ENCODE measurements at regions not wholly inside any gene's neighbourhood (a gene's known extent, or its start where the extent isn't known, plus 50 kb on each side); places are given as distances from the start of the nearest gene placed in this dataset.

DNA sequence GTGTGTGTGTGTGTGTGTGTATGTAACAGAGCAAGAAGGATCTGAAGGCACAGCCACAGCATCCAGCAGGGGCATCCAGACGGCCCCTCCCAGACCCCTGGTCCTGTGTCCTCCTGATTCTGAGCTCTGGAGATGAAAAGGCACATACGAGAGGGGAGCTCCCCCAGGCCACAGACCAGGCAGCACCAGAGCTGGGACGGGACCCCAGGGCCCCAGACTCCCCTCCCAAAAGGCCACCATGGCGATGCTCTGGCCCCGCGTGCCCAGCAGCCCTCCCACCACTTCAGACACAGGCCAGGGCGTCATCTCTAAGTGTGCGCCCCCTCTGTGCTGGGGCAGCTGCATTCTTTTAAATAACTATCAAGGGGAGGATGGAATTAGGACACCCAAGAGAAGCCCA, 245.8 kb downstream of the MATN1 start:
- Histone ChIP-seq H3K27me3 (replicated peaks; ENCODE audit: control insufficient read depth, insufficient read depth, low read length, poor library complexity, severe bottlenecking) (no peaks in the 10 kb centered on the region), H3K9me3 (ENCODE audit: control insufficient read depth, low read length) (peaks cover 9% of the 10 kb centered on the region), H3K27ac (ENCODE audit: insufficient read depth, low read length, poor library complexity, severe bottlenecking) (no peak overlapping the region), H3K4me1 (ENCODE audit: control insufficient read depth, insufficient read depth, low read length, poor library complexity, severe bottlenecking) (no peaks in the 10 kb centered on the region), H3K36me3 (ENCODE audit: control insufficient read depth, insufficient read depth, low read length) (no peaks in the 10 kb centered on the region), H3K4me3 (ENCODE audit: insufficient read depth, low read depth, low read length, poor library complexity, severe bottlenecking) (no peak overlapping the region)
- no peak for DNase-seq

DNA sequence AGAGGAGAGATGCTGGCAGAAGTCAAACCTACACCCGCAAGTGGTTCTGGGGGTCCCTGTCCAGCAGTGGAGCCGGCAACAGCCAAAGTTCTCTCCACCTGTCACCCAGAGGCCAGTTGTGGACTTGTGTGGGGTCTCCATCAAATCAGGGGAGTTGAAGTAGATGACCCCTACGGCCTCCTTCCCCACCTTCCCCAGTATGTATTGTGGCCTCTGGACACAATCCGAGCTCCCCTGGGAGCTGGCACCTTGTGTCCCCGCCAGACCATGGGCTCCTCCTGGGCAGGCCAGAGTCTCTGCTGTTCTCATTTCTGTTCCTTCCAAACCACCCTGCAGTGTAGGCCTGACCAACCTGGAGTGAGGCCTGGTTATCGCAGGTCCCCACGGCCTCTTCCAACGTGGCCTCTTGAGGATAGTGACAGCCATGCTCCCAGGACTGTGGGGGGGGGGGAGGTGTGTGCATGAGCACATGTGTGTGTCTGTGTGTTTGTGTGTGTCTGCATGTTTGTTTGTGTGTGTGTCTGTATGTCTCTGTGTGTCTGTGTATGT, 246.4 kb downstream of the MATN1 start:
- Histone ChIP-seq H3K36me3 (ENCODE audit: control insufficient read depth, insufficient read depth, low read length) (no peaks in the 10 kb centered on the region), H3K4me3 (ENCODE audit: insufficient read depth, low read depth, low read length, poor library complexity, severe bottlenecking) (no peak overlapping the region), H3K27ac (ENCODE audit: insufficient read depth, low read length, poor library complexity, severe bottlenecking) (no peak overlapping the region)

DNA sequence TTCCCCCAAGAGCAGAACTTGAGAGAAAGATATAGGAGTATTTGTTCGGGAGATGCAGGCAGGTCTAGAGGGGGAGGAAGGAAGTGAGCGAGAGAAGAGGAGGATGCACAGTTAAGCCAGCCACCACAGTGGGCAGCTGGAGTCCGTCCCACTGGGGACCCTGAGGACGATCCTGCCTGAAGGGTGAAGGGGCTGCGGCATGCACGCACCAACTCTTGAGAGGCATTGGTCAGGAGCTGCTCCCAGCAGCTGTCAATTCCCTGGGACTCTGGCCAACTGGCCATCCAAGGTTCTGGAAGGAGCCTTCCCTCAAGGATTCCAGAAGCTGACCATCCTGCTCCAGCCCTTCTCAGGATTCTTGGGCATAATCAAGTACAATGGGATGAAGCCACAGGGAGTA, 246.9 kb downstream of the MATN1 start:
- no peaks in the 10 kb centered on the region for H3K27me3 ChIP-seq (replicated peaks; ENCODE audit: control insufficient read depth, insufficient read depth, low read length, poor library complexity, severe bottlenecking)
- no peak overlapping the region for H3K27ac ChIP-seq (ENCODE audit: insufficient read depth, low read length, poor library complexity, severe bottlenecking)
- no peak for DNase-seq
- no peaks in the 10 kb centered on the region for H3K4me1 ChIP-seq (ENCODE audit: control insufficient read depth, insufficient read depth, low read length, poor library complexity, severe bottlenecking)
- H3K9me3 ChIP-seq (ENCODE audit: control insufficient read depth, low read length) = peaks cover 2% of the 10 kb centered on the region
- H3K4me3 ChIP-seq (ENCODE audit: insufficient read depth, low read depth, low read length, poor library complexity, severe bottlenecking) = no peak overlapping the region
- H3K36me3 ChIP-seq (ENCODE audit: control insufficient read depth, insufficient read depth, low read length) = no peaks in the 10 kb centered on the region

More for the DNA sequence above, 246.4 kb downstream of the MATN1 start:
- no peak for DNase-seq
- Histone ChIP-seq H3K27me3 (replicated peaks; ENCODE audit: control insufficient read depth, insufficient read depth, low read length, poor library complexity, severe bottlenecking) (no peaks in the 10 kb centered on the region), H3K9me3 (ENCODE audit: control insufficient read depth, low read length) (peaks cover 3% of the 10 kb centered on the region), H3K4me1 (ENCODE audit: control insufficient read depth, insufficient read depth, low read length, poor library complexity, severe bottlenecking) (no peaks in the 10 kb centered on the region)

DNA sequence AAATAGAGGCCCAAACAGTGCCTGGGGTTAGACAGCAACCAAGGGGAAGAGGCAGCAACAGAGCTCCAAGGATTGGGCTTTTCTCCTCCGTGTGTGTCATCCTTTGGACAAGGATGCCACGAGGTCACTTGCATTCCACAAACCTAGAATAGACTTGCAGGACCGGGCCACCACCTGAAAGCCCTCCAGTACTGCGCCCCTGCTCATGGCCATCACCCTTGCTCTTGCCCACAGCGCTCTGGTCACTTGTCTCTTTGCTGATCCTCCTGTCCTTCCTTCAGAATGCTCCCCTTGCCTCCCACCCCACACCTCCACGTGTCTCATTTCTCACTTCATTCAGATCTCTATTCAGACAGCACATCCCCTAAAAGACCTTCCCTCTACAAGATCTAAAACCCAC, 247.4 kb downstream of the MATN1 start:
- no peak for DNase-seq
- Histone ChIP-seq H3K36me3 (ENCODE audit: control insufficient read depth, insufficient read depth, low read length) (no peaks in the 10 kb centered on the region), H3K27ac (ENCODE audit: insufficient read depth, low read length, poor library complexity, severe bottlenecking) (no peak overlapping the region), H3K27me3 (replicated peaks; ENCODE audit: control insufficient read depth, insufficient read depth, low read length, poor library complexity, severe bottlenecking) (no peaks in the 10 kb centered on the region), H3K9me3 (ENCODE audit: control insufficient read depth, low read length) (no peaks in the 10 kb centered on the region), H3K4me3 (ENCODE audit: insufficient read depth, low read depth, low read length, poor library complexity, severe bottlenecking) (no peak overlapping the region), H3K4me1 (ENCODE audit: control insufficient read depth, insufficient read depth, low read length, poor library complexity, severe bottlenecking) (no peaks in the 10 kb centered on the region)

DNA sequence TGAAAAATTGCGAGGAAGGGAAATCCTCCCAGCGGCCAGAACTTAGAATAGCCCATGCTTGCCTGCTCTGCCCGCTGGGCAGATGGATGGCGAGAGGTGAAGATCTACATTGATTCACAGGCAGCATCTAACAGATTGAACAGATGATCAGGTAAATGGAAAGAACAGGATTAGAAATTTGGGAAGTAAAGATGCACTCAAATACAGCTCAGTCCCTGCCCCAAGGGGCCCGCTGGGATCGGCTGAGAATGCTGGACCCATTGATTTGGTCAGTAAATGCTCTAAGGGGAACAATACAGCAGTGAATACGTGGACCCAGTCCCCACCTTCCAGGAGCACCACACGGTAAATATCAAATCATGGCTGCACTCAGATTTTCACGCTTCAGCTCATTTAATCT, 248.2 kb downstream of the MATN1 start:
- Histone ChIP-seq H3K4me1 (ENCODE audit: control insufficient read depth, insufficient read depth, low read length, poor library complexity, severe bottlenecking) (no peaks in the 10 kb centered on the region), H3K27me3 (replicated peaks; ENCODE audit: control insufficient read depth, insufficient read depth, low read length, poor library complexity, severe bottlenecking) (no peaks in the 10 kb centered on the region), H3K36me3 (ENCODE audit: control insufficient read depth, insufficient read depth, low read length) (no peaks in the 10 kb centered on the region), H3K9me3 (ENCODE audit: control insufficient read depth, low read length) (no peaks in the 10 kb centered on the region), H3K4me3 (ENCODE audit: insufficient read depth, low read depth, low read length, poor library complexity, severe bottlenecking) (no peak overlapping the region), H3K27ac (ENCODE audit: insufficient read depth, low read length, poor library complexity, severe bottlenecking) (no peak overlapping the region)
- no peak for DNase-seq

DNA sequence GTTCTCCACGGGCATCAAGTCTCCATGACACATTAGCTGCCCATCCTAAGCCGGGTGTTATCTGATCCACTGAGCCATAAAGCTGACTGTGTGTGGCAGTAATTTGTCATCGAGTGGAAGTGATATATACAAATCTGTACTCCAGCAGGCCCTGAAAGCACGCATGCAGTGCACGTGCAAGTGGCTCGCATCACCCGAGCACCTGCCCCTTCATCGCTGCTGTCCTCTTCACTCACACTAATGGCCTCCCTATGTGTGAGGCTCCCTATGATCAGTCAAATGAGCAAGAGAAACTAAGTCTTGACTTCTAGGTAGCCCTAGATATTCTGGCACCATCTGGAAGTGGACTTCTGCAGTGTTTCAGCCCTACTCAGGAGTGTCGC, 248.6 kb downstream of the MATN1 start:
- Histone ChIP-seq H3K9me3 (ENCODE audit: control insufficient read depth, low read length) (no peaks in the 10 kb centered on the region), H3K4me1 (ENCODE audit: control insufficient read depth, insufficient read depth, low read length, poor library complexity, severe bottlenecking) (no peaks in the 10 kb centered on the region), H3K36me3 (ENCODE audit: control insufficient read depth, insufficient read depth, low read length) (no peaks in the 10 kb centered on the region), H3K27me3 (replicated peaks; ENCODE audit: control insufficient read depth, insufficient read depth, low read length, poor library complexity, severe bottlenecking) (no peaks in the 10 kb centered on the region), H3K4me3 (ENCODE audit: insufficient read depth, low read depth, low read length, poor library complexity, severe bottlenecking) (no peak overlapping the region), H3K27ac (ENCODE audit: insufficient read depth, low read length, poor library complexity, severe bottlenecking) (no peak overlapping the region)
- no peak for DNase-seq

DNA sequence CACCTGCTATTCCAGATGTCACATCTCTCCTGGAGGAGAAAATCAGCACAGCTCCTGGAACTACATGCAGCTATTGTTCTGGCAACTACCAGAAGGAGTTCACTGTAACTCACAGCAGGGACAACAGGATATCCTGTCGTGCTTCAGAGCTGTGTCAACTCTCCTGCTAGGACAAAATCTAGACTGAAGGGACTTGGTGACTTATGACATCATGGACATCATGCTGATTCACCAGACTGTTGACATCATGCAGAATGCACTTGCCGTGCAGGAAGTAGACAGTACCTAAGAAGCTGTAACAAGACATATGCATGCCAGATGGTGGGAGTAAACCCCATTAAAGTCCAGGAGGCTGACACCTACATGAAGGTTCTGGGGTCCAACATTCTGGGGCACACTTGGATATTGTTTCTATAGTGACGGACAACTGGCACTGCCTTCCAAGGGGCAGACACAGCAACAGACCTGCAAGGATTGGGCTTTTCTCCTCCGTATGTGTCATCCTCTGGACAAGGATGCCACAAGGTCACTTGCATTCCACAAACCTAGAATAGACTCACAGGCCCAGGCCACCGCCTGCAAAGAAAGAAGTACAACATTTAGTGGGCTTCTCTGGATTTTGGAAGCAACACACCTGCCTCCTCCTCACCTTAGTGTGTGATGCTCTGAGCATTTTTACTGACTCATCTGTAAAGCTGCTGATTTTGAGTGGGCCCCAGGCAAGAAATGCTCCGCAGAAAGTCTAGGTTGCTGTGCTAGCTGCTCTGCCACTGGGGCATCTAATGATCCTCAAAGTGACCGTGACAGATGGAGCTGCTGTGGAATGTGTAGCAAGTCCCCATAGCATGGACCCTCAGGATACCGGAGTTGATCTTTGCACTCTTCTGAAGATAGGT, 249.2 kb downstream of the MATN1 start:
- H3K9me3 ChIP-seq (ENCODE audit: control insufficient read depth, low read length) = no peaks in the 10 kb centered on the region
- no peaks in the 10 kb centered on the region for H3K27me3 ChIP-seq (replicated peaks; ENCODE audit: control insufficient read depth, insufficient read depth, low read length, poor library complexity, severe bottlenecking)
- no peaks in the 10 kb centered on the region for H3K36me3 ChIP-seq (ENCODE audit: control insufficient read depth, insufficient read depth, low read length)
- no peak overlapping the region for H3K4me3 ChIP-seq (ENCODE audit: insufficient read depth, low read depth, low read length, poor library complexity, severe bottlenecking)
- no peaks in the 10 kb centered on the region for H3K4me1 ChIP-seq (ENCODE audit: control insufficient read depth, insufficient read depth, low read length, poor library complexity, severe bottlenecking)
- DNase-seq = no peak
- no peak overlapping the region for H3K27ac ChIP-seq (ENCODE audit: insufficient read depth, low read length, poor library complexity, severe bottlenecking)

DNA sequence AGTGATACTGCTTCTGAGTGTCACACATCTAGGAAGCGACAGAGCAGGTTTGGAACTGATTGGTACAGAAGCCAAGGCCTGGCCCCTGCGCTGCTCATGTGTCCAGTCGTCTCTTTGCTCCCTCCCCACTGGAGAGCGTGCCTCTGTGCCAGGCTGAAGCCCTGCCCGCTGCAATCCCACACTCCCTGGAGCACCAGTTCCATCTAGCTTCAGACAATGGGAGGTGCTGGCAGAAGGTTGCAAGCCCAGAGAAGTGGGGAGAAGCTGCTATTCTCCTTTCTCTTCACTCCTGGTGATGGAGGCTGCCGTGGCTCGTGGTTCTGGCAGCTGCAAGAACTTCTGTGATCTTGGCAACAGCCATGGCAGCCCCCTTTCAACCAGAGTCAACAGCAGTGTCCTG, 250.9 kb downstream of the MATN1 start:
- H3K9me3 ChIP-seq (ENCODE audit: control insufficient read depth, low read length) = no peaks in the 10 kb centered on the region
- H3K27me3 ChIP-seq (replicated peaks; ENCODE audit: control insufficient read depth, insufficient read depth, low read length, poor library complexity, severe bottlenecking) = no peaks in the 10 kb centered on the region
- no peaks in the 10 kb centered on the region for H3K36me3 ChIP-seq (ENCODE audit: control insufficient read depth, insufficient read depth, low read length)
- H3K27ac ChIP-seq (ENCODE audit: insufficient read depth, low read length, poor library complexity, severe bottlenecking) = no peak overlapping the region
- no peak overlapping the region for H3K4me3 ChIP-seq (ENCODE audit: insufficient read depth, low read depth, low read length, poor library complexity, severe bottlenecking)
- no peaks in the 10 kb centered on the region for H3K4me1 ChIP-seq (ENCODE audit: control insufficient read depth, insufficient read depth, low read length, poor library complexity, severe bottlenecking)
- DNase-seq = no peak

DNA sequence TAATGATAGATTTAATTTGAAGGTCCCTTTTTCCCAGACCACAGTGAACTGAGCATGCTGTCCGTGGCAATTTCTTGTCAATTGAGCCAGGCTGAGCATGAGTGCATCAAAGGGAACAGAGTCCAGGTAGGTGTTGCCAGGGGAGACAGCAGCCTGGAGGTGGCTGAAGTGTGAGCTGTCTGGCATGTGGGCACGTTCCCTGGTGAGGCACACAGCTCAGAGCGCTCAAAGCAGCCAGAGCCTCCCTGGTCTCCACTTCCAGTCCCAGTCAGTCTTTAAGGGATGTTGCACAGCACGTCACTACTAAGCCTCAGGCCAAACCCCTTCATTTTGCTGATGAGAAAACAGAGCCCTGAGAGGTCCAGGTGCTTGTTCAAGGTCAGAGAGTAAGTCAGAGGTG, 251.4 kb downstream of the MATN1 start:
- Histone ChIP-seq H3K4me1 (ENCODE audit: control insufficient read depth, insufficient read depth, low read length, poor library complexity, severe bottlenecking) (no peaks in the 10 kb centered on the region), H3K27ac (ENCODE audit: insufficient read depth, low read length, poor library complexity, severe bottlenecking) (no peak overlapping the region), H3K4me3 (ENCODE audit: insufficient read depth, low read depth, low read length, poor library complexity, severe bottlenecking) (no peak overlapping the region), H3K9me3 (ENCODE audit: control insufficient read depth, low read length) (no peaks in the 10 kb centered on the region), H3K36me3 (ENCODE audit: control insufficient read depth, insufficient read depth, low read length) (no peaks in the 10 kb centered on the region), H3K27me3 (replicated peaks; ENCODE audit: control insufficient read depth, insufficient read depth, low read length, poor library complexity, severe bottlenecking) (no peaks in the 10 kb centered on the region)
- no peak for DNase-seq

DNA sequence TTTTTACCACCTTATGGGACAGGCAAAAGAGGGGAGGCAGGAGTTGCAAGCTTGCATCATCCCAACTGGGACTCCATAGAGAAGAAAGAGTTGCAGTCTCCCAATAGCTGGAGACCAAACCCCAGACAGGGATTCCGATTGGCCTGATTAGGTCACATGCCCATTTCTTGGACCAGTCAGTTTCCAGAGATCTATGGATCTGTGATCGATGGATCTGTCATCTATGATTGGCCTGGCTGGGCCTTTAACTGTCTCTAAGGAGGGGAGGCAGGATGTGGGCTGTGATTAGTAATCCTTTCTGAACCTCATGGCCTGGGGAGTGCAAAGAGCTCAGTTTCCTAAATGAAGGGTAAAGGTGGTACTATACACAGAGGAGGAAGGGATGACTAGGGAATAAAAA, 252.1 kb downstream of the MATN1 start:
- no peak overlapping the region for H3K27ac ChIP-seq (ENCODE audit: insufficient read depth, low read length, poor library complexity, severe bottlenecking)
- no peak for DNase-seq
- no peaks in the 10 kb centered on the region for H3K27me3 ChIP-seq (replicated peaks; ENCODE audit: control insufficient read depth, insufficient read depth, low read length, poor library complexity, severe bottlenecking)

More for the DNA sequence above, 252.1 kb downstream of the MATN1 start:
- Histone ChIP-seq H3K9me3 (ENCODE audit: control insufficient read depth, low read length) (no peaks in the 10 kb centered on the region), H3K4me3 (ENCODE audit: insufficient read depth, low read depth, low read length, poor library complexity, severe bottlenecking) (no peak overlapping the region), H3K36me3 (ENCODE audit: control insufficient read depth, insufficient read depth, low read length) (no peaks in the 10 kb centered on the region), H3K4me1 (ENCODE audit: control insufficient read depth, insufficient read depth, low read length, poor library complexity, severe bottlenecking) (no peaks in the 10 kb centered on the region)
